Nephron progenitor cell (in vitro differentiated cells): ENCODE measurements at regions not wholly inside any gene's neighbourhood (a gene's known extent, or its start where the extent isn't known, plus 50 kb on each side); places are given as distances from the start of the nearest gene placed in this dataset.

ENCODE experiments used
- DNase-seq: peaks from one replicate; pipeline ENCODE4 v3.0.0; 2021
- H3K27ac Mint-ChIP-seq: 2 replicates; pipeline ENCODE4 v1.8.0; 2021; ENCODE audit warnings: mild to moderate bottlenecking, moderate library complexity, mixed read lengths
- H3K27me3 Mint-ChIP-seq: 2 replicates; pipeline ENCODE4 v1.8.0; 2021; ENCODE audit warnings: mild to moderate bottlenecking, low read depth, mixed read lengths; ENCODE audit not compliant: poor library complexity
- H3K36me3 Mint-ChIP-seq: 2 replicates; pipeline ENCODE4 v1.8.0; 2021; ENCODE audit warnings: low read depth, mixed read lengths
- H3K4me1 Mint-ChIP-seq: 2 replicates; pipeline ENCODE4 v1.8.0; 2021; ENCODE audit warnings: mixed read lengths
- H3K4me3 Mint-ChIP-seq: 2 replicates; pipeline ENCODE4 v1.8.0; 2021; ENCODE audit warnings: mild to moderate bottlenecking, moderate library complexity, mixed read lengths
- H3K9me3 Mint-ChIP-seq: 2 replicates; pipeline ENCODE4 v1.8.0; 2021; ENCODE audit warnings: mild to moderate bottlenecking, moderate library complexity, mixed read lengths
- CTCF ChIP-seq: fragments of 200-600 bp; sonication (generic); IDR thresholded peaks from 2 replicates; pipeline ENCODE4 v1.5.0; 2021; ENCODE audit warnings: antibody characterized with exemption

GRCh38 chr2:150545916-150546315 lies 58.4 kb upstream of the RND3 start:
- no peaks in the 10 kb centered on the region for H3K27me3 Mint-ChIP-seq
- peaks cover 6% of the 10 kb centered on the region for H3K36me3 Mint-ChIP-seq
- no peak overlapping the region for H3K4me3 Mint-ChIP-seq
- no peak overlapping the region for H3K27ac Mint-ChIP-seq
- DNase-seq: no peak
- H3K9me3 Mint-ChIP-seq: peaks cover 14% of the 10 kb centered on the region
- H3K4me1 Mint-ChIP-seq: peaks cover 5% of the 10 kb centered on the region
- TF ChIP-seq CTCF: no peak

DNA sequence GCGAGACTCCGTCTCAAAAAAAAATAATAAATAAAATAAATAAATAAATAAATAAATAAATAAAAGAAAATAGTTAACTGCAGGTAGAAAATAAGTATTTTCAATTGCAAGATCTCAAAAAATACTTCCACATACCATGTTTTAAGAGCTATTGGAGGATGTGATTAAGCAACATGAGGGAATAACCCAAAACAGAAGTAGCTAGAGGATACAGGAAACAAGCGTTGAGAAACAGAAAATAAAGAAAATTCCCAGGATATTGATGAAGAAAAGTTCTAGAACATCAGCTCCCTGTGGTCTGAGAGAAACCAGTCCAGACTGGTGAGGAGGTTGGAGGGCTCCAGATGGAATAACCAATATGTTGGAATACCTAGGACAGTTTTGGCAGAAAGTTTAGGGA lies 57.3 kb upstream of the RND3 start:
- H3K4me1 Mint-ChIP-seq: peaks cover 5% of the 10 kb centered on the region
- H3K9me3 Mint-ChIP-seq: peaks cover 17% of the 10 kb centered on the region
- H3K27ac Mint-ChIP-seq: no peak overlapping the region
- H3K4me3 Mint-ChIP-seq: no peak overlapping the region
- H3K27me3 Mint-ChIP-seq: no peaks in the 10 kb centered on the region
- no peak for TF ChIP-seq CTCF
- H3K36me3 Mint-ChIP-seq: peaks cover 8% of the 10 kb centered on the region
- no peak for DNase-seq

DNA sequence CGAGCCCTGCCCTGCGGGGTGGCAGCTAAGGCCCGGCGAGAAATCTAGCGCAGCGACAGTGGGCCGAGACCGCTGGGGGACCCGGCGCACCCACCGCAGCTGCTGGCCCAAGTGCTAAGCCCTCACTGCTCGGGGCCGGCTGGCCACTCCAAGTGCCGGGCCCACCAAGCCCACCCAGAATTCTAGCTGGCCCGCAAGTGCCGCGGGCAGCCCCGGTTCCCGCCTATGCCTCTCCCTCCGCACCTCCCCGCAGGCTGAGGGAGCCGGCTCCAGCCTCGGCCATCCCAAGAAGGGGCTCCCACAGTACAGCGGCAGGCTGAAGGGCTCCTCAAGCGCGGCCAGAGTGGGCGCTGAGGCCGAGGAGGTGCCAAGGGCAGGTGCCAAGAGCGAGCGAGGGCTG lies 55.2 kb upstream of the RND3 start:
- H3K4me1 Mint-ChIP-seq: peaks cover 5% of the 10 kb centered on the region
- H3K36me3 Mint-ChIP-seq: peaks cover 8% of the 10 kb centered on the region
- H3K27me3 Mint-ChIP-seq: no peaks in the 10 kb centered on the region
- peaks cover 28% of the 10 kb centered on the region for H3K9me3 Mint-ChIP-seq
- no peak overlapping the region for H3K27ac Mint-ChIP-seq
- DNase-seq: no peak
- no peak for TF ChIP-seq CTCF
- no peak overlapping the region for H3K4me3 Mint-ChIP-seq

GRCh38 chr2:150542172-150542571 lies 54.7 kb upstream of the RND3 start:
- Mint-ChIP-seq H3K36me3 (peaks cover 8% of the 10 kb centered on the region), H3K4me1 (peaks cover 5% of the 10 kb centered on the region), H3K27me3 (no peaks in the 10 kb centered on the region), H3K27ac (no peak overlapping the region), H3K9me3 (peaks cover 33% of the 10 kb centered on the region), H3K4me3 (no peak overlapping the region)
- no peak for TF ChIP-seq CTCF
- DNase-seq: no peak

GRCh38 chr2:150538651-150539201 lies 51.3 kb upstream of the RND3 start:
- H3K9me3 Mint-ChIP-seq: peaks cover 49% of the 10 kb centered on the region
- H3K27ac Mint-ChIP-seq: no peak overlapping the region

More at GRCh38 chr2:150538651-150539201, 51.3 kb upstream of the RND3 start:
- H3K4me1 Mint-ChIP-seq: peaks cover 5% of the 10 kb centered on the region
- no peaks in the 10 kb centered on the region for H3K27me3 Mint-ChIP-seq
- H3K4me3 Mint-ChIP-seq: no peak overlapping the region
- TF ChIP-seq CTCF: no peak
- no peak for DNase-seq
- peaks cover 13% of the 10 kb centered on the region for H3K36me3 Mint-ChIP-seq
